HG02610 (cell line): ENCODE measurements at regions not wholly inside any gene's neighbourhood (a gene's known extent, or its start where the extent isn't known, plus 50 kb on each side); places are given as distances from the start of the nearest gene placed in this dataset.

ENCODE experiments used
- ATAC-seq: cut with Tn5 transposase; IDR thresholded peaks from one replicate; pipeline ENCODE4 v1.9.1; 2021; ENCODE audit warnings: mild to moderate bottlenecking, moderate library complexity; ENCODE audit not compliant: unreplicated experiment

DNA sequence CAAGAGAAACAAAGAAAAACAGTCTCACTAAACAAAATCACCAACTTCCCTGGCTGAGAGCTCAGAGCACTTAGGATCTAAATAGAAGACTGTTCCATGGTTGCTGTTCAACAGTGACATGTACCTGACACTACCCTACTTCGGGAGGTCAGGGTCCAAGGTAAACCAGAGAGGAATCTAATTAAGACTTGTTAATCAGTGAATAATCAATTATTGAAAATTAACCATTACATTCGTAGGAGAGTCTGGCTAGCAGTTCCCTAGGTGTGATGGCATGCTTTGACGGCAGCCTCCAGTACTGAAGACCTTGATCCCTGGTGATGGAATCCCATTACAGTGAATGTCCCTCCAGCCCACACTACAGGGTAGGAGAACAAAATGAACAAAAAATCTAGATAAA, 154.0 kb upstream of the AFDN start:
- ATAC-seq, result no peak

DNA sequence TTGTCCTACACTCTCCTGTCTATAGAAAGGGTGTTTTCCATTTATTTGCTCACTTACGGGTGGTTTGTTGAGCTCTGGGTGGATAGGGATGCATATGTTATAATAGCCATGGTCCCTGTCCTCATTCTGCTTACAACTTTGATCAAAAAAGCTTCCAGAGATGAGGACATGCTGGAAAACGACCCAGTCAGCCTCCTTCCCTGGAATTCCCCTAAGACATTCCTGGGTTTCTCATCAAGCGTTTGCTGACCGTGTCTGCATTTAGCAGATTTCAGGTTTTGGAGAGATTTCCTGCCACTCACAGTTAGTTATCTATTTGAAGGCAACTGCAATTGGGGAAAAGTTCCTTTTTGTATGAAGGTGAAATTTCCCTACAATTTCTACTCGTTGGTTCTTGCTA, 152.8 kb upstream of the AFDN start:
- ATAC-seq, result no peak

DNA sequence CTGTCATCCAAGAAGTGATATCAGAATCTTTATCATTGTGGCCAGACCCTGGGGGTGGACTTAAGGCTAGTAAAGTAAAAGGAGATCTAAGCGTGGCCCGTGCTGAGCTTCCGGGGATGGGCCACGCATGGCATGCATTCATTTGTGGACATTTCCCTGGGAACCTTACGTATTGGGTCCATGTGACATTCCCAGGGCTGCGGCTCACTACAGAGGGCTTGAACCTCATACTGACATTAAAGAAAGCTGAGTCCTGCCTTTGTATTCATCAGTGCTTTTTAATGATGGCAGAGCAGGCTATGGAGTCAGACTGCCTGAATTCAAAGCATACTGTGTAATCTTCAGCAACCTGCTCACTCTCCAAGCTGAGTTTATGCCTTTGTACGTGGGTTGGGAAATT, 152.2 kb upstream of the AFDN start:
- ATAC-seq, result no peak

DNA sequence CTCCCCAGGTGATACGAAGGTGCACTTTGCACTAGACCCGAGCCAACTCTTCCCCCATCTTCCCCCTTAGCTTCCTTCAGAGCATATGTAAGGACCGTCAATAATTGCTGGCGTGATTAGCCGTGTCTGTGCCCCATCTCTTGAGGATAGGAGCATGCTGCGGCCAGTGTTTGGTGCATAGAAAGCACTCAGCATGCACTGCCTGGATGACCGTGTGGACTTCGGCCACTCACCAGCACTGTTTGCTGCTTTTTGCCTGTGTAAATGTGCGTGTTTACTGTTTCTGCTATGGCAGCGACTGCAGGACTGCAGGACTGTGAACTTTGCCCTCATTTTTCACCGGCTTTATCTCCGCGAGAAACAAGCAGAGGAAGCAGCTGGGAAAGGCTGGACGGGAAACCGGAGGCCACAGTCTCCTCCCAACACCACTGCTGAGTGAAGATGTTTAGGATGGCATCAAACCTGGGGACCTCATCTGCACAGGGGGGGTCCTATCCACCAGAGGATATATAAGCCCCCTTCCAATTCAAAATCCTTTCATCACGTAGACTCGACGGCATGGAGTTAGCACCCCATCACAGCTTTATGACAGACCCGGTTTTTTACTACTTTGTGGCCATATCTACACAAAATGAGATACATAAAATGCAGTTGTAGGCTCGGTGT, 150.6 kb upstream of the AFDN start:
- no peak for ATAC-seq

DNA sequence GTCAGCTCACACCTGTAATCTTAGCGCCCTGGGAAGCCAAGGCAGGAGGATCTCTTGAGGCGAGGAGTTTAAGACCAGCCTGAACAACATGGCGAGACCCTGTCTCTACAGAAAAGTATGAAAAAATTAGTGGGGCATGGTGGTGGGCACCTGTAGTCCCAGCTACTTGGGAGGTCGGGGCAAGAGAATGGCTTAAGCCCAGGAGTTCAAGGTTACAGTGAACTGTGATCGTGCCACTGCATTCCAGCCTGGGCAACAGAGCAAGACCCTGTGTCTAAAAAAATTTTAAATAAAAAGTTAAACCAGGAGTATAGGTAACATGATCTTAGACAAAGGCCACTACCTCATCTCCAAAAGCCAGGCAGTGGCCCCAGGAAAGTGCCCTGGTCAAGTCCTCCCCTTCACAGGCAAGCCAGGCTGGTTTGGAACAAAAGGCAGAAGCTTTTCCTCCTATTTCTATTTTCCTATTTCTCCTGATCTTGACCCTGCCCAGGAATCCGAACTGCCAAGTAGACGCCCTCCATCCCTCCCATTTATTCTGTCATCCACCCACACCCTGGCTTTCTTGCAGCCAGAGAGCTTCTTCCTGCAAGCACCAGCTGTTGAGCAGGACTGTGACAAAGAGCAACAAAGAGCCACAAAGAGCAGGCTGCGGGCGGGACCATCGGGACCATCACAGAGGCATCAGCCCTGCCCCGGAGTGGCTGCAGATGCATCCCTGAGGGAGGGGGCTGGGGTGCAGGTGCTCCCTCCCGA, 149.9 kb upstream of the AFDN start:
- no peak for ATAC-seq

DNA sequence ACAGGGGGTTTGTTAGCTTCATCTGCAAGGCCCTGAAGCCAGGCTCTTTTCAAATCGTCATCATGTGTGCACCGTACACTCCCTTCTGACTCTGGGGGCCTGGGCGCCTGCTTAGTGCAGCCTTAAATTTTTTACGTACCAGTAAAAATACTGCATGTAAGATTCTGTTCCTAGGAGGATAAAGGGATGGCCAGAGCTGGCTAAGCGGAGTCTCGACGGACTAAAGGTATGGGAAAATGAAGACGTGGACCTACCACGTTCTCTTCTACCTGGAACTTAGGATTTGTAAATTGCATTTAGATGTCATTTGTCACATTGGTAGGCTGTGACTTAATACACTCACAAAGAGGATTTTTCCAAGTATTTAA, 149.3 kb upstream of the AFDN start:
- ATAC-seq, result no peak

DNA sequence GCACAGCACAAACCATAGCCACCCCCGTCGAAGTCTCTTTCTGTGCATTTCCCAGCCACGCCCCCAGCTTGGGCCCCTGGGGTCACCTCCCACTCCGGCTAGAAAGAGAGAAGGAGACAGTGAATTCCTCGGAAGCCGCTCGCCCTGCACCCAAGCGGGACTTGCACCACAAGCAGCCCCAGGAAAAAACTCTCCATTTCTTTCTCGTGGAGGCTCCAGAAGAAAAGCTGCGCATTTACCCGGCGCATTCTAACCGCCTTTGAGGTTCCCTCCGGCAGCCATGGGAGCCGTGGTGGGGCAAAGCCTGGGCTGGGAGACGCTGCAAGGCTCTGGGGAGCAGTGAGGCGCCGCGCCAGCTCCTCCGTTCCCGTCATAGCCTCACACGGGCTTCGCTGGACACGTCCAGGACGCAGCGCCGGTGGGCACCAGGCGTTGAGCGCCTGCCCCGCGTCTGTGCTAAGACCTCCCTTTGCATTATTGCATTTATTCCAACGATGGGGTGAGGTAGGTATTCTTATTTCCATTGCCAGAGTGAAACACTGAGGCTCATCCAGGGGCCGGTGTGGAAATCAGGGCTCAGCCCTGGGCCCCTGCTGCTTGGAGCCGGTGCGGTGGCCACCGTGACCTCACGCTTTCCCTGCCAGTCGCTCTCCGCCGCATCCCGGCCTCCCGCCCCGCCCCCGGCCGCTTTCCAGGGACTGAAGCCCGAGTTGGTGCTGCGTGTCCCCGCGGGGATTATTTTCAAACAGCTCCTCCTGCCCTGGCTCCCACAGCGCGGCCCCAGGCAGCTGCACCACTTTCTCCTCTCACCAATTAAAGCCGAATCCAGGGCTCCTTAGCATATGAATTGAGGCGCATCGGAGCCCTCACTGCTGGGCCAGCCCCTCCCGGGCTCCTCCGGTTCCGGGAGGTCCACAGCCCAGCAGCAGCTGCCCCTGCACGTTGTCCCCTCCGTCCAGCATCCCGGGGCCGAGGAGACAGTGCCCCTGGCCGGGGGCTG, 148.3 kb upstream of the AFDN start:
- no peak for ATAC-seq

DNA sequence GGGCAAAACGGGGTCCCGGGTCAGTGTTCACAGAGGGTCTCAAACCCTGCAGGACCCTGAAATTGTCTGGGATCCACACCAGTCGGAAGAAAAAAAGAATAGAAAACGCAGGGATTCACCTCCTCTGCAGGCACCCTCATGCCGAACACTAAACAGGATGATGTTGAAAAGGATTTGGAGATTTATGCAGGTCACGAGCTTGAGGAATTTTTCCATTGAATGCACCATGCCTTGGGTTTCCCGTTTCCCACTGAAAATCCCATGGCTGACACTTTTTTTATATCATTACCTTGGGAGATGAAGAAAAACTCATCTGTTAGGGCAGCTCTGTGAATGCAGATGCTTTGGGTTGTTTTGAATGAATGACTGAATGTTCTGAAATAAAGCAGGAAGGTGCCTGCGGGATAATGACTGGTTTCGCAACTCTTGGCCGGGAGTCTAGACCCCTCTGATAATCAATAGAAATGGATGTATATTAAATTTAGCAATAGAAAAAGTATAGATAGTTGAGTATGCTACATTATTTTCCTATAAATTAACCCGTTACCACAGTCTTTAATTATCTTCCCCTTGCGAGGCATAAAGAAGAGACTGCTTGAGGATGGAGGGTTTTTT, 147.5 kb upstream of the AFDN start:
- no peak for ATAC-seq

DNA sequence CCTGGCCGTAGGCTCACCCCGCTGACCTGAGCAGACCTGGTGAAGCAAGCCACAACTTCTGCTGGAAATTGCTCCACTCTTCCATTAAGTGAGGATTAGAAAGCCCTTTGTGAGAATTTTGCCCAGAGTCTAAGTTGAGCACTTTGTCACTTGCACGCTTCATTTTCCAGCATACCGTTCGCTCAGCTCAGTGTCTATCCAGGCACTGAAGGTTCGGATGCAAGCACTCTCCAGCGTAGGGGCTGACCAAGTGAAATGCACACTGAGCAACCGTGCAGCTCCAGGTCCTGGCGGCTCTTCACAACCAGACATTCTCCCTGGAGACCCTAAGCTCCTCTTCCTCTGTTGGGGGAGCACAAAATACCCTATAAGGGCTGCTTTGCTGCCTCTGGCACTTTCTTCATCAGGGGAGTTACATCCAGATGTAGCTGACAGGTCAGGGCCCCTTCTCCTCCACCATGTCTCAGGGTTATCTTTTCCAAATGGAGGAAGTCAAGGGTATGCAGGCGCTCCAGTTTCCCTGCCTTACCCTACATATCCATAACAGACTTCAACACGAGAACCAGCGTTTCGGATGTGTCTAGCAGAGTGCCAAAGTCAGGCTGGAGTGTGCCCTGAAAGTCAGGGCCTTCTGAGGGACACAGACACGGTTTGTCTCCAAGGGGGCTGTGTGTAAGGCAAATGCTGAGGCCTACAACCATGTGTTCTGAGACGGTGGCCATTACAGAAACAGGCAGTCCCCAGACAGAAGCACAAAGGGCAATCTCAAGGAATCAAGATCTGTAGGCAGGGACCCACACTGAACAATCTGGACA, 146.7 kb upstream of the AFDN start:
- ATAC-seq, result no peak

DNA sequence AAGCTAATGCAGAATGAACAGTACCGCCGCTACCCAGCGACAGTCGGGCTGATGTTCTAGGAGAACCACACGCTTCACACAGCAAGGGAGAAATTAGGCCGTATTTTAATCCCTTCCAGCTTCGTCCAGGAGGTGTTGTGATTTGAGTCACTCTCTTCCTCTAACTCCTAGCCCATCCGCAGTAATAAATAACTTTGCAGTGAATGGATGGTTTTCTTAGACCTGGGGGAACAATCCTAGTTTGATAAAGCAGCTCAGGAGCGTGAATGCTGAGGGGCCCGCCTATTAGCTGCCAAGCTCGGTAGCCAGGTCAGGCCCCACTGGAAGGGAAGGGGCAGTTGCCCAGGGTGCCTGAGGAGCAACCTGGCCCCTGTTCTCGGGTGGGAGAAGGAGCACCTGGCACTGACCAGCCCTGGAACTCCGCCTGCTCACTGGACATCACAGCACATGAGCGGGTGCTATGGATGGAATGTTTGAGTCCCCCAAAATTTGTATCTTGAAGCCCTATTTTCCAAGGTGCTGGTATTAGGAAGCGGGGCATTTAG, 146.0 kb upstream of the AFDN start:
- ATAC-seq, result no peak

DNA sequence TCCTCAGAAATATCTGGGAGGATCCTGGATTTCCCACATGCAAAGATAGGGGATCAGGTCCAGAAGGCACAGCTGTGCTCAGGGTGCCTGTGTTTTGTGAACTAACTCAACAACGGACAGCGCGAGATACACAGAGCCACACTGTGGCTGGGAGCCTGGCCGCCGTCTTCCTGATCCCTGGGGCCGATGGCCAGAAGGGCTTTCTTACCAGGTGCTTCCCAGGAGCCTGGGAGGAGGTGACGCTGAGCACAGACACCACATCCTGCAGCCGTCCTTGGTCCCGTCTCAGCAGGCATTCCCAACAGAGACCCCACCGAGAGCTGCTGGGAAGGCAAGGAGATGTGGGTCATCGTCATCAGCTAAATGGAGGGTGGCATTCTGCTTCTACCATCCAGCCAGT, 144.6 kb upstream of the AFDN start:
- ATAC-seq, result no peak

DNA sequence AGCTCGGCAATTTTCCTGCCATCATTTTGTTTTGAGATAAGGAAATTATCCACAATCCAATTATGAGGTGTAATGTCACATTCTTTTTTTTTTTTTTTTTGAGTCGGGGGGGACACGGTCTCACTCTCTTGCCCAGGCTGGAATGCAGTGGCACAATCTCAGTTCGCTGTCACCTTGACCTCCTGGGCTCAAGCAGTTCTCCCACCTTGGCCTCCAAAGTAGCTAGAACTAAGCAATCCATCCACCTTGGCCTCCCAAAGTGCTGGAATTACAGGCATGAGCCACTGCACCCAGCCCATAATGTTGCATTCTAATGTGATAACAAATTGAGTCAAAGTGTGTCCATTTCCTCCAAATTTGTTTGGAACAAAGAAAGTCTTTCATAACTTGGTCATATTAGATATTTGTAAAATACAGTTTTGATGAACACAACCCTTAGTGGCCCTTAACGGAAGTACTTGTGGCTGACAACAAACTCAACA, 144.1 kb upstream of the AFDN start:
- no peak for ATAC-seq

DNA sequence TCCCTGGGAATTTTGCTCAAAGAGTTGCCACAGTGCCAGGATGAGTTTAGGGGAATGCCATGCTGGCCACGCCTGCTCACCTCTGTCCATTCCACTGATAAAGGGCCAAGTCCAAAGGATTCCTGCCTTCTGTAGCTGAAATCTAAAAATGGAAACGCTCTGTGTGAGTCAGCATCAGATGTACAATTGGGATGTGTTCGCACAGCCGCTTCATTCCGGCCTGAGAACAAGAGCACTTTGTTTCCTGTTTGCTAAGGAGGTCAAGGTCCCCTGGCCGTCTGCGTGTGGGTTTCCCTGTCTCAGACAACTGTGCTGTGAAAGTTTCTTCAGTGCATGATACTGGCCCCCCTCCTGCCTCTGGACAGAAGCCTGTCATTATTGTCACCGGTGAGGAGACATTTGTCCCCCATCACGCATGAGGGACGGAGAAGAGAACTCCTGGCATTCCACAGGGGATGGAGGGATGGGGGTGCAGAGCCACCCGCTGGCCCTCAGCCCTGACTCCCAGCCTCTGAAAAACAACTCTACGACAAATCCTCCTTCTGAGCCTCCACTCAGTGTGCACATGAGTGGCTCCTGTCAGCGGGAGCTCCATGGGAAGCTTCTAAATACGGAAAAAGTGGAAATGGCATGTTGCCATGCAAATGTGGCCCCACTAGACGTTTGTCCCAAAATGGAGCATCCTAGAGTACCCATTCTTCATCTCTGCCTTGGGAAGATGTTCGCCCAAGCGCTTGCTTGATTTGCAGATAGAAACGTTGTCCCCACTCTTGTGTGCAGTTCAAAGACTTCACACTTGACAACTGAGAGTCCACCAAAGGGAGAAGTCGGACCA, 143.5 kb upstream of the AFDN start:
- ATAC-seq, result no peak

DNA sequence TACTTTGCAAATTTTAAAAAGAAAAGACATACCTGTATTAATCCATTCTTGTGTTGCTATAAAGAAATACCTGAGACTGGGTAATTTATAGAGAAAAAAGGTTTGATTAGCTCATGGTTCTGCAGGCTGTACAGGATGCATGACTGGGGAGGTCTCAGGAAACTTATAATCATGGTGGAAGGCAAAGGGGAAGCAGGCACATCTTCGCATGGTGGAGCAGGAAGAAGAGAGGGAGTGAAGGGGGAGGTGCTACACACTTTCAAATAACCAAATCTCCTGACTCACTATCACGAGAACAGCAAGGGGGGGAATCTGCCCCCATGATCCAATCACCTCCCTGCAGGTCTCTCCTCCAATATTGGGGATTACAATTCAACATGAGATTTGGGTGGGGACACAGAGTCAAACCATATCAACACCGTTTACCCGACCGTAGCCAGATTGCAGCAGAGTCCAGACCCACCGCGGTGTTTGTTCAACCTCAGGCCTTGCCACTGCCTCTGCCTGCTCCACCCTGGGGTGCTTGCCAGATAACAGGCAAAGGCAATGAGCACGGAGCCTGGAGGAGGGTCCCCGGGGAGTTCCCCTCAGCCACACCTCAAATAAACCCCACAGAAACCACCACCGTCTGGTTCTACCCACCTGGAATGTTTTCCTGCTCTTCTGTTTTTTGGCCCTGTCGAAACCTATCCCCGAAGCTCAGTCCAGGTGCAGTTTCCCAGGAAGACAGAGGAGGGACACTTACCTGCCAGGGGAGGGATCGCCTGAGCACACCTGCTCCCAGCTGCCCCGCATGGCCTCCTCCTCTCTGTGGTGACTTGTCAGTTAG, 142.2 kb upstream of the AFDN start:
- no peak for ATAC-seq

DNA sequence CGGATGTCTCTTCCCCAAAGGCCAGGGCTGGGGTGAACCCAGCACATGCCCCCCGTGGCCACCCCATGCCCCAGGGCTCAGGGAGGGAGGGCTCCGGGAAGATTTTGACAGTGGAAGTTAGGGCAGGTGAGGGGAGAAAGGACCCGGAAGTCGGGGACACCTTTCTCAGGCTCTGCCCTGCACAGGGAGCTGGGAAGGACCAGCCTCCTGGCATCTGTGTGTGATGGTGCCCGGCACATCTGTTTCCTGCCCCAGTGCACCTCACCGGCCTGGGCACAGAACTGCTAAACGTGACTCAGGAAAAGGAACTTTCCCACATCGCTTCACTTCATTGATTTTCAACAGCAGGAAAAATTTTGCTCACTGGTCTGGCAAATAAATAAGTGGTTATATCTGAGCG, 141.1 kb upstream of the AFDN start:
- no peak for ATAC-seq

DNA sequence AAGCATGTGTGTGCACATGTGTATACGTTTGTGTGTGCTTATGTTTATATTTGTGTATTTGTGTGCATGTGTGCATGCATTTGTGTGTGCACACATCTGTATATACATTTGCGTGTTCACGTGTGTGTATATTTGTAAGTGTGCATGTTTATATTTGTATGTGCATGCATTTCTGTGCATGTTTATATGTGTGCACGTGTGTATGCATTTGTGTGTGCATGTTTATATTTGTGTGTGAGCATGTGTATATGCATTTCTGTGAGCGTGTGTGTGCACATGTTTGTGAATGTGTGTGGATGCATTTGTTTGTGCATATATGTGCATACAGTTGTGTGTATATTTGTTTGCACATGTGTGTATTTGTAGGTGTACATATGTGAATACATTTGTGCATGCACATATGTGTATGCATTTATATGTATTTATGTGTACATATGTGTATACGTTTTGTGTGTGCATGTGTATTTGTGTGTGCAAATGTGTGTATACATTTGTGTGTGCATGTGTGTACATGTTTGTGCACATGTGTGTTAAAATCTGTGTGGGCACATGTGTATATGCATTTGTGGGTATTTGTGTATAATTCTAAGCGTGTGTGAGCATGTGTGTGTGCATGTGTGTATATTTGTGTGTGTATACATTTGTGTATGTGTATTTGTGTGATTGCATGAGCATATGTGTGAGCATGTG, 140.4 kb upstream of the AFDN start:
- ATAC-seq, result no peak

DNA sequence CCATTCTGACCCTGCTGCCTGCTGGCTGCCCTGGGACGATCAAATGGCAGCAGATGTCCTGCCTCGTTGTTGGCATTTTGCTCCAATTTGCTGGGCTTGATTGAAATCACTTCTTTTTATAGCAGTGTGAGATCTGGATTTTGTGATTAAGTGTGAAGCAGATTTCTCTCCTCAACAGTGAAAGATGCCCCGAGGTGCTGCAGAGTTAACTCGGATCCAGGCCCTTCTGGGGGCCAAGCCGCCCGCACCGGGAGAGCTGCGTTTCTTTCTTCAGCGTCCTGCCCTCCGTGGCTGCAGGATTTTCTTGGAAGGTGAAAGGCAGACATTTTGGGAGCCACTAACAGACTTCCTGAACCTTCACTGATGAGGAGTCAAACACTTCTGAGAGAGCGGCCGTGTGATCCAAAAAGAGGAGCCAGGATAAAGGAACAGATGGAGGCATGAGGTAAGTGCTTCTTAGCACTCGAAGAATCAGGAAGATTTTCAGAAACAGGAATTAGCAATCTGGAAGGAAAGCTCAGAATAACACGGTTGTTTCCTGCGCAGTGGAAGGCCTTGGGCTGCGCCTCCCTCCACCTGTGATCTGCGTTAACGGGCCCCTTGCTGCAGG, 139.5 kb upstream of the AFDN start:
- no peak for ATAC-seq
